ENCODE measurements at regions not wholly inside any gene's neighbourhood (a gene's known extent, or its start where the extent isn't known, plus 50 kb on each side); places are given as distances from the start of the nearest gene placed in this dataset.

- Mint-ChIP-seq H3K4me1 (ENCODE audit: unreplicated experiment) (peaks cover 54% of the 10 kb centered on the region), H3K27me3 (ENCODE audit: unreplicated experiment) (no peaks in the 10 kb centered on the region)
- TF ChIP-seq CTCF (IDR thresholded peaks at IDR 0.05) = no peak
These were observed 581.4 kb upstream of the TBL1XR1 start for GRCh38 chr3:177778633-177779032.

GRCh38 chr3:177781686-177782161, 584.4 kb upstream of the TBL1XR1 start:
- Mint-ChIP-seq H3K27me3 (ENCODE audit: unreplicated experiment) (no peaks in the 10 kb centered on the region), H3K4me1 (ENCODE audit: unreplicated experiment) (peaks cover 54% of the 10 kb centered on the region)

More at GRCh38 chr3:177778633-177779032, 581.4 kb upstream of the TBL1XR1 start:
- Mint-ChIP-seq H3K36me3 (ENCODE audit: unreplicated experiment) (peaks cover 5% of the 10 kb centered on the region), H3K27ac (ENCODE audit: unreplicated experiment) (peak overlapping the region; percentile 42), H3K9me3 (ENCODE audit: unreplicated experiment) (peaks cover 5% of the 10 kb centered on the region), H3K4me3 (ENCODE audit: unreplicated experiment) (no peak overlapping the region)
- no peak for DNase-seq (ENCODE audit: extremely low spot score, unreplicated experiment)

GRCh38 chr3:177783338-177783737, 586.1 kb upstream of the TBL1XR1 start:
- H3K4me3 Mint-ChIP-seq (ENCODE audit: unreplicated experiment) = no peak overlapping the region
- H3K36me3 Mint-ChIP-seq (ENCODE audit: unreplicated experiment) = peaks cover 14% of the 10 kb centered on the region
- no peaks in the 10 kb centered on the region for H3K27me3 Mint-ChIP-seq (ENCODE audit: unreplicated experiment)
- H3K4me1 Mint-ChIP-seq (ENCODE audit: unreplicated experiment) = peaks cover 44% of the 10 kb centered on the region
- H3K27ac Mint-ChIP-seq (ENCODE audit: unreplicated experiment) = peak overlapping the region; percentile 54
- no peak for DNase-seq (ENCODE audit: extremely low spot score, unreplicated experiment)
- TF ChIP-seq CTCF (IDR thresholded peaks at IDR 0.05) = no peak
- peaks cover 8% of the 10 kb centered on the region for H3K9me3 Mint-ChIP-seq (ENCODE audit: unreplicated experiment)

More at GRCh38 chr3:177781686-177782161, 584.4 kb upstream of the TBL1XR1 start:
- Mint-ChIP-seq H3K9me3 (ENCODE audit: unreplicated experiment) (peaks cover 13% of the 10 kb centered on the region), H3K4me3 (ENCODE audit: unreplicated experiment) (peak overlapping the region; percentile 20), H3K27ac (ENCODE audit: unreplicated experiment) (peak overlapping the region; percentile 94), H3K36me3 (ENCODE audit: unreplicated experiment) (peaks cover 10% of the 10 kb centered on the region)
- TF ChIP-seq CTCF (IDR thresholded peaks at IDR 0.05) = no peak
- DNase-seq (ENCODE audit: extremely low spot score, unreplicated experiment) = peak; percentile 84

GRCh38 chr3:177783767-177784166, 586.5 kb upstream of the TBL1XR1 start:
- Mint-ChIP-seq H3K27me3 (ENCODE audit: unreplicated experiment) (no peaks in the 10 kb centered on the region), H3K36me3 (ENCODE audit: unreplicated experiment) (peaks cover 14% of the 10 kb centered on the region), H3K4me3 (ENCODE audit: unreplicated experiment) (no peak overlapping the region), H3K4me1 (ENCODE audit: unreplicated experiment) (peaks cover 44% of the 10 kb centered on the region), H3K9me3 (ENCODE audit: unreplicated experiment) (peaks cover 8% of the 10 kb centered on the region), H3K27ac (ENCODE audit: unreplicated experiment) (peak overlapping the region; percentile 54)
- TF ChIP-seq CTCF (IDR thresholded peaks at IDR 0.05) = no peak
- no peak for DNase-seq (ENCODE audit: extremely low spot score, unreplicated experiment)

GRCh38 chr3:177787279-177788041, 590.2 kb upstream of the TBL1XR1 start:
- no peaks in the 10 kb centered on the region for H3K27me3 Mint-ChIP-seq (ENCODE audit: unreplicated experiment)
- H3K4me1 Mint-ChIP-seq (ENCODE audit: unreplicated experiment) = peaks cover 49% of the 10 kb centered on the region
- no peak for TF ChIP-seq CTCF (IDR thresholded peaks at IDR 0.05)
- peaks cover 8% of the 10 kb centered on the region for H3K9me3 Mint-ChIP-seq (ENCODE audit: unreplicated experiment)
- no peak overlapping the region for H3K27ac Mint-ChIP-seq (ENCODE audit: unreplicated experiment)
- no peak for DNase-seq (ENCODE audit: extremely low spot score, unreplicated experiment)
- H3K4me3 Mint-ChIP-seq (ENCODE audit: unreplicated experiment) = no peak overlapping the region
- H3K36me3 Mint-ChIP-seq (ENCODE audit: unreplicated experiment) = peaks cover 17% of the 10 kb centered on the region
